ENCODE measurements at regions not wholly inside any gene's neighbourhood (a gene's known extent, or its start where the extent isn't known, plus 50 kb on each side); places are given as distances from the start of the nearest gene placed in this dataset.

DNA sequence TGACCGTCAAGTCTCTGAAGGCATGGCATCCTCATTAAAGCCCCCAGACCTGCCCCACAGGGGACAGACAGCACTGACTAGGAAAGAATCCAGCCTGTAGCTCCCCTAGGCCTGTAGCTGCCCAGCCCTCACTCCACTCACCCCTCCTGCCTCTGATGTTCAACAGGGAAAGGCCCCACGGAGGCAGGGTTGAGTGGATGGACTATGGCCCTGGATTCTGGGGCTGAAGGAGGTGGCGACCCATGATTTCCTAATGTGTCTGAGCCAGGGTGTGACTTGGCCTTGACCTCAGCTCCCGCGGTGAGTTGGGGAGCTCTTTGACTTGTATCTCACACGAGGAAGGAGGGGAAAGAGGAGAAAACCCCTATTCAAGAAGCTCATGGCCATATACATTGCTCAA lies 238.5 kb upstream of the CSF3R start:
- Histone ChIP-seq H3K4me3 (ENCODE audit: low read length) (no peak overlapping the region), H3K4me1 (ENCODE audit: control insufficient read depth, insufficient read depth, low read length) (no peaks in the 10 kb centered on the region), H3K9me3 (ENCODE audit: control insufficient read depth, insufficient read depth, low read length) (no peaks in the 10 kb centered on the region), H3K27ac (ENCODE audit: low read length) (no peak overlapping the region), H3K27me3 (ENCODE audit: control insufficient read depth, insufficient read depth, low read length) (peaks cover 2% of the 10 kb centered on the region), H3K36me3 (ENCODE audit: control insufficient read depth, insufficient read depth, low read length) (no peaks in the 10 kb centered on the region)
- Mint-ChIP-seq H3K36me3 (no peaks in the 10 kb centered on the region), H3K27ac (no peak overlapping the region), H3K27me3 (ENCODE audit: low read depth in 2 of 2) (peaks cover 11 to 14% of the 10 kb centered on the region in 2 donors), H3K9me3 (no peaks in the 10 kb centered on the region), H3K4me1 (no peaks in the 10 kb centered on the region), H3K4me3 (no peak overlapping the region)
- DNase-seq, result no peak
- intact Hi-C loops (cut with micrococcal nuclease), result no loop called here
- ATAC-seq, result no peak
- TF ChIP-seq, protein P1, sequence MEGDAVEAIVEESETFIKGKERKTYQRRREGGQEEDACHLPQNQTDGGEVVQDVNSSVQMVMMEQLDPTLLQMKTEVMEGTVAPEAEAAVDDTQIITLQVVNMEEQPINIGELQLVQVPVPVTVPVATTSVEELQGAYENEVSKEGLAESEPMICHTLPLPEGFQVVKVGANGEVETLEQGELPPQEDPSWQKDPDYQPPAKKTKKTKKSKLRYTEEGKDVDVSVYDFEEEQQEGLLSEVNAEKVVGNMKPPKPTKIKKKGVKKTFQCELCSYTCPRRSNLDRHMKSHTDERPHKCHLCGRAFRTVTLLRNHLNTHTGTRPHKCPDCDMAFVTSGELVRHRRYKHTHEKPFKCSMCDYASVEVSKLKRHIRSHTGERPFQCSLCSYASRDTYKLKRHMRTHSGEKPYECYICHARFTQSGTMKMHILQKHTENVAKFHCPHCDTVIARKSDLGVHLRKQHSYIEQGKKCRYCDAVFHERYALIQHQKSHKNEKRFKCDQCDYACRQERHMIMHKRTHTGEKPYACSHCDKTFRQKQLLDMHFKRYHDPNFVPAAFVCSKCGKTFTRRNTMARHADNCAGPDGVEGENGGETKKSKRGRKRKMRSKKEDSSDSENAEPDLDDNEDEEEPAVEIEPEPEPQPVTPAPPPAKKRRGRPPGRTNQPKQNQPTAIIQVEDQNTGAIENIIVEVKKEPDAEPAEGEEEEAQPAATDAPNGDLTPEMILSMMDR (IDR thresholded peaks at IDR 0.05), result no peak
- WGBS (ENCODE audit: insufficient coverage), result 79% methylated on average over 6 of the region's 6 CpGs

DNA sequence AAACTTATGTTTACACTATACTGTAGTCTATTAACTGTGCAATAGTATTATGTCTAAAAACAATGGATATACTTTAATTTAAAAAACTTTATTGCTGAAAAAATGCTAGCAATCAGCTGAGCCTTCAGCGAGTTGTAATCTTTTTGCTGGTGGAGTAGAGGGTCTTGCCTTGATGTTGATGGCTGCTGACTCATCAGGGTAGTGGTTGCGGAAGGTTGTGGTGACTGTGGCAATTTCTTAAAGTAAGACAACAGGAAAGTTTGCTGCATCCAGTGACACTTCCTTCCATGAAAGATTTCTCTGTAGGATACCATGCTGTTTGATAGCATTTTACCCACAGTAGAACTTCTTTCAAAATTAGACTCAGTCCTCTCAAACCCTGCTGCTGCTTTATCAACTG lies 234.7 kb upstream of the CSF3R start:
- ATAC-seq, result no peak
- intact Hi-C loops (cut with micrococcal nuclease), result no loop called here
- H3K36me3 Mint-ChIP-seq, result no peaks in the 10 kb centered on the region
- no peak overlapping the region for H3K4me3 Mint-ChIP-seq
- Histone ChIP-seq H3K4me1 (ENCODE audit: control insufficient read depth, insufficient read depth, low read length) (no peaks in the 10 kb centered on the region), H3K9me3 (ENCODE audit: control insufficient read depth, insufficient read depth, low read length) (no peaks in the 10 kb centered on the region), H3K27me3 (ENCODE audit: control insufficient read depth, insufficient read depth, low read length) (peaks cover 2% of the 10 kb centered on the region), H3K27ac (ENCODE audit: low read length) (no peak overlapping the region), H3K36me3 (ENCODE audit: control insufficient read depth, insufficient read depth, low read length) (no peaks in the 10 kb centered on the region), H3K4me3 (ENCODE audit: low read length) (no peak overlapping the region)
- no peak for DNase-seq
- no peak overlapping the region for H3K27ac Mint-ChIP-seq
- TF ChIP-seq, protein P1 (IDR thresholded peaks at IDR 0.05), result no peak
- H3K27me3 Mint-ChIP-seq (ENCODE audit: low read depth in 2 of 2), result peaks cover 8 to 16% of the 10 kb centered on the region in 2 donors
- no peaks in the 10 kb centered on the region for H3K4me1 Mint-ChIP-seq
- 37% methylated on average over 2 of the region's 2 CpGs for WGBS (ENCODE audit: insufficient coverage)
- H3K9me3 Mint-ChIP-seq, result no peaks in the 10 kb centered on the region

DNA sequence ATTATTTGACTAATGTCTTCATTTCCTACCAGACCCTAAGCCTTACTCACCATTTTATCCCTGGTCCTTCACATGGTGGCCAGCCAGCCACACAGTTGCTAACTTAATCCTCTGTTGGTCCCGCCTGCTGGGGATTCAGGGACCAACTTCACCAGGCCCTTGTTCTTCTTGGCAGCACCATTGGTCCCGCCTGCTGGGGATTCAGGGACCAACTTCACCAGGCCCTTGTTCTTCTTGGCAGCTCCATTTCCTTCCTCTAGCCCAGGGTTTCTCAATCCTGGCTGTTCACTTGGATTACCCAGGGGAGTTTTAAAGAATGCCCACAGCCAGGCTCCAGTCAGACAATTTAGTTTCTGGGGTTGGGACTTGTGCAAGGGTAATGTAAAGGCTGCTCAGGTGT lies 233.1 kb upstream of the CSF3R start:
- Histone ChIP-seq H3K4me3 (ENCODE audit: low read length) (no peak overlapping the region), H3K36me3 (ENCODE audit: control insufficient read depth, insufficient read depth, low read length) (no peaks in the 10 kb centered on the region), H3K27me3 (ENCODE audit: control insufficient read depth, insufficient read depth, low read length) (peaks cover 2% of the 10 kb centered on the region), H3K4me1 (ENCODE audit: control insufficient read depth, insufficient read depth, low read length) (no peaks in the 10 kb centered on the region), H3K27ac (ENCODE audit: low read length) (no peak overlapping the region), H3K9me3 (ENCODE audit: control insufficient read depth, insufficient read depth, low read length) (no peaks in the 10 kb centered on the region)
- Mint-ChIP-seq H3K9me3 (no peaks in the 10 kb centered on the region), H3K27ac (no peak overlapping the region), H3K4me1 (no peaks in the 10 kb centered on the region), H3K36me3 (no peaks in the 10 kb centered on the region), H3K27me3 (ENCODE audit: low read depth in 2 of 2) (peaks cover 4 to 29% of the 10 kb centered on the region in 2 donors), H3K4me3 (no peak overlapping the region)
- TF ChIP-seq, protein P1 (IDR thresholded peaks at IDR 0.05), result no peak
- DNase-seq, result no peak
- intact Hi-C loops (cut with micrococcal nuclease), result no loop called here
- no peak for ATAC-seq
- WGBS (ENCODE audit: insufficient coverage), result 96% methylated on average over 2 of the region's 2 CpGs

DNA sequence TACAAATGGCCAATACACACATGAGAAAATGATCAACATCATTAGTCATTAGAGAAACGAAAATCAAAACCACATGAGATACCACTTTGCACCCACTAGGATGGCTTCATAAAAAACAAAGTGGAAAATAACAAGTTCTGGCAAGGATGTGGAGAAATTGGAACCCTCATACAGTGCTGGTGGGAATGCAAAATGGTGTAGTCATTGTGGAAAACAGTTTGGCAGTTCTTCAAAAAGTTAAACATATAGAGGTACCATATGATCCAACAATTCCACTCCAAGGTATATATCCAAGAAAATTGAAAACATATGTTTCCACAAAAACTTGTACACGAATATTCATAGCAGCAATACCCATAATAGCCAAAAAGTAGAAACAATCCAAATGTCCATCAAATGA lies 231.6 kb upstream of the CSF3R start:
- Histone ChIP-seq H3K4me1 (ENCODE audit: control insufficient read depth, insufficient read depth, low read length) (no peaks in the 10 kb centered on the region), H3K36me3 (ENCODE audit: control insufficient read depth, insufficient read depth, low read length) (no peaks in the 10 kb centered on the region), H3K4me3 (ENCODE audit: low read length) (no peak overlapping the region), H3K27me3 (ENCODE audit: control insufficient read depth, insufficient read depth, low read length) (peaks cover 3% of the 10 kb centered on the region), H3K9me3 (ENCODE audit: control insufficient read depth, insufficient read depth, low read length) (no peaks in the 10 kb centered on the region), H3K27ac (ENCODE audit: low read length) (no peak overlapping the region)
- TF ChIP-seq, protein P1 (IDR thresholded peaks at IDR 0.05), result no peak
- no peaks in the 10 kb centered on the region for H3K4me1 Mint-ChIP-seq
- intact Hi-C loops (cut with micrococcal nuclease), result no loop called here
- H3K4me3 Mint-ChIP-seq, result no peak overlapping the region
- H3K36me3 Mint-ChIP-seq, result no peaks in the 10 kb centered on the region
- no peak for ATAC-seq
- H3K9me3 Mint-ChIP-seq, result no peaks in the 10 kb centered on the region
- no peak overlapping the region for H3K27ac Mint-ChIP-seq
- peaks cover 6 to 39% of the 10 kb centered on the region in 2 donors for H3K27me3 Mint-ChIP-seq (ENCODE audit: low read depth in 2 of 2)
- DNase-seq, result no peak
- 66% methylated on average over 2 of the region's 2 CpGs for WGBS (ENCODE audit: insufficient coverage)

Data from natural killer cell (primary cell).